ENCODE measurements at regions not wholly inside any gene's neighbourhood (a gene's known extent, or its start where the extent isn't known, plus 50 kb on each side); places are given as distances from the start of the nearest gene placed in this dataset.

GRCh38 chr6:8236956-8237355, 134.6 kb upstream of the EEF1E1 start:
- no peak for TF ChIP-seq ZNF384 (IDR thresholded peaks at IDR 0.05)
- no peak for TF ChIP-seq PKNOX1 (IDR thresholded peaks at IDR 0.05)
- no peak for TF ChIP-seq CTBP1 (IDR thresholded peaks at IDR 0.05; ENCODE audit: borderline replicate concordance)
- no peak for TF ChIP-seq ELF4 (IDR thresholded peaks at IDR 0.05)
- TF ChIP-seq BHLHE40 (IDR thresholded peaks at IDR 0.05; ENCODE audit: borderline replicate concordance) = no peak
- no peak for TF ChIP-seq FOXK2 (IDR thresholded peaks at IDR 0.05)
- TF ChIP-seq NFRKB (IDR thresholded peaks at IDR 0.05) = no peak
- TF ChIP-seq LEF1 (IDR thresholded peaks at IDR 0.05; ENCODE audit: borderline replicate concordance) = no peak
- TF ChIP-seq FOXA1 (IDR thresholded peaks at IDR 0.05) = no peak
- no peak for TF ChIP-seq FOXM1 (IDR thresholded peaks at IDR 0.05; ENCODE audit: borderline replicate concordance)
- no peak for TF ChIP-seq ARNT (IDR thresholded peaks at IDR 0.05)
- no peak for TF ChIP-seq SP1 (IDR thresholded peaks at IDR 0.05)
- no peak for TF ChIP-seq SUZ12 (IDR thresholded peaks at IDR 0.05)
- no peak for TF ChIP-seq L3MBTL2 (conservative IDR thresholded peaks at IDR 0.05)
- ChIA-PET POLR2A (no interaction called here), CTCF (no interaction called here)
- DNase-seq (ENCODE audit: extremely low spot score) = no peak

- TF ChIP-seq PKNOX1 (IDR thresholded peaks at IDR 0.05) (0 out of 2 replicates have a peak, but pooled peaks have one; percentile 16), HDGF (IDR thresholded peaks at IDR 0.05; ENCODE audit: borderline replicate concordance) (no peak)
- no peak for DNase-seq (ENCODE audit: extremely low spot score)
- CTCF ChIA-PET = interaction anchor here (0.6 to 1.4 kb wide), 2 partner anchors 15 to 41 kb away, joined by 3 to 6 read pairs; no protein-coding TSS in a partner anchor
- POLR2A ChIA-PET = no interaction called here
Measured at GRCh38 chr6:8234321-8234720, 132.0 kb upstream of the EEF1E1 start.

GRCh38 chr6:8231956-8232355, 129.6 kb upstream of the EEF1E1 start:
- POLR2A ChIA-PET = no interaction called here

GRCh38 chr6:8229915-8230756, 127.8 kb upstream of the EEF1E1 start:
- no peak for DNase-seq (ENCODE audit: extremely low spot score)
- POLR2A ChIA-PET = no interaction called here
- CTCF ChIA-PET = interaction anchor here (0.9 to 1.2 kb wide), 2 partner anchors 11 kb away, joined by 3 to 4 read pairs; no protein-coding TSS in a partner anchor
- no peak for TF ChIP-seq HDGF (IDR thresholded peaks at IDR 0.05; ENCODE audit: borderline replicate concordance)
- TF ChIP-seq SUZ12 (IDR thresholded peaks at IDR 0.05) = no peak
- TF ChIP-seq SP1 (IDR thresholded peaks at IDR 0.05) = no peak
- no peak for TF ChIP-seq FOXM1 (IDR thresholded peaks at IDR 0.05; ENCODE audit: borderline replicate concordance)
- TF ChIP-seq FOXK2 (IDR thresholded peaks at IDR 0.05) = no peak
- no peak for TF ChIP-seq FOXA1 (IDR thresholded peaks at IDR 0.05)
- no peak for TF ChIP-seq L3MBTL2 (conservative IDR thresholded peaks at IDR 0.05)
- TF ChIP-seq LEF1 (IDR thresholded peaks at IDR 0.05; ENCODE audit: borderline replicate concordance) = no peak
- no peak for TF ChIP-seq CTBP1 (IDR thresholded peaks at IDR 0.05; ENCODE audit: borderline replicate concordance)
- no peak for TF ChIP-seq NFRKB (IDR thresholded peaks at IDR 0.05)
- TF ChIP-seq PKNOX1 (IDR thresholded peaks at IDR 0.05) = no peak

More at GRCh38 chr6:8231956-8232355, 129.6 kb upstream of the EEF1E1 start:
- TF ChIP-seq ELF4 (IDR thresholded peaks at IDR 0.05) = no peak
- no peak for TF ChIP-seq HDGF (IDR thresholded peaks at IDR 0.05; ENCODE audit: borderline replicate concordance)
- TF ChIP-seq BHLHE40 (IDR thresholded peaks at IDR 0.05; ENCODE audit: borderline replicate concordance) = no peak
- TF ChIP-seq NFRKB (IDR thresholded peaks at IDR 0.05) = no peak
- no peak for TF ChIP-seq FOXM1 (IDR thresholded peaks at IDR 0.05; ENCODE audit: borderline replicate concordance)
- TF ChIP-seq PKNOX1 (IDR thresholded peaks at IDR 0.05) = no peak
- DNase-seq (ENCODE audit: extremely low spot score) = no peak
- CTCF ChIA-PET = no interaction called here

- CTCF ChIA-PET = no interaction called here
- no peak for TF ChIP-seq FOXM1 (IDR thresholded peaks at IDR 0.05; ENCODE audit: borderline replicate concordance)
- TF ChIP-seq ZNF384 (IDR thresholded peaks at IDR 0.05) = no peak
- TF ChIP-seq PKNOX1 (IDR thresholded peaks at IDR 0.05) = no peak
- TF ChIP-seq BHLHE40 (IDR thresholded peaks at IDR 0.05; ENCODE audit: borderline replicate concordance) = no peak
- TF ChIP-seq ELF4 (IDR thresholded peaks at IDR 0.05) = no peak
- no peak for TF ChIP-seq ARNT (IDR thresholded peaks at IDR 0.05)
- TF ChIP-seq SUZ12 (IDR thresholded peaks at IDR 0.05) = no peak
- no peak for TF ChIP-seq NFRKB (IDR thresholded peaks at IDR 0.05)
- no peak for TF ChIP-seq FOXA1 (IDR thresholded peaks at IDR 0.05)
- TF ChIP-seq HDGF (IDR thresholded peaks at IDR 0.05; ENCODE audit: borderline replicate concordance) = no peak
- POLR2A ChIA-PET = no interaction called here
Measured at GRCh38 chr6:8225113-8225512, 122.8 kb upstream of the EEF1E1 start.

More at GRCh38 chr6:8225113-8225512, 122.8 kb upstream of the EEF1E1 start:
- DNase-seq (ENCODE audit: extremely low spot score) = no peak

Data from HEK293T (cell line).